Gastrocnemius medialis (tissue), 4 donors: ENCODE measurements at regions not wholly inside any gene's neighbourhood (a gene's known extent, or its start where the extent isn't known, plus 50 kb on each side); places are given as distances from the start of the nearest gene placed in this dataset.

Experiments
- CTCF ChIP-seq, 5 experiments: fragments of 450-650 bp in 3 of 5; fragments of 200-600 bp in 2 of 5; sonication (generic) in 2 of 5; IDR thresholded peaks in 4 of 5; conservative IDR thresholded peaks in 1 of 5; 1 replicate in 4 of 5; 2 replicates in 1 of 5; pipeline ENCODE4 v1.5.1; 2016 to 2019; ENCODE audit warnings: antibody characterized with exemption in 5 of 5, mild to moderate bottlenecking in 3 of 5, moderate library complexity in 3 of 5
- POLR2A ChIP-seq, 2 donors: fragments of 450-650 bp; IDR thresholded peaks; one replicate each; pipeline ENCODE4 v1.6.1; 2017; ENCODE audit warnings: antibody characterized with exemption in 2 of 2, mild to moderate bottlenecking in 2 of 2, moderate library complexity in 2 of 2

GRCh38 chr6:145233955-145234354, 501.4 kb downstream of the EPM2A start:
- no peak for TF ChIP-seq CTCF (IDR thresholded peaks at IDR 0.05 in 4 of 5, conservative IDR thresholded peaks at IDR 0.05 in 1 of 5)
- TF ChIP-seq POLR2A (IDR thresholded peaks at IDR 0.05), result no peak
